AG09309 (cell line): ENCODE measurements at regions not wholly inside any gene's neighbourhood (a gene's known extent, or its start where the extent isn't known, plus 50 kb on each side); places are given as distances from the start of the nearest gene placed in this dataset.

Experiments
- DNase-seq: peaks from one replicate; pipeline ENCODE4 v3.0.0-alpha.2; 2010; ENCODE audit warnings: low read depth
- H3K4me3 ChIP-seq: 2 replicates; pipeline ENCODE4 v1.5.1; 2011; ENCODE audit warnings: mild to moderate bottlenecking, low read depth, low read length, moderate library complexity; ENCODE audit not compliant: control insufficient read depth
- CTCF ChIP-seq: IDR thresholded peaks from 2 replicates; pipeline ENCODE4 v1.5.1; 2011; ENCODE audit warnings: mild to moderate bottlenecking, low read depth, low read length, inconsistent platforms; ENCODE audit not compliant: insufficient read depth, control insufficient read depth; ENCODE audit errors: missing control alignments

GRCh38 chr4:86493460-86493859 lies 100.7 kb upstream of the PTPN13 start:
- DNase-seq: peak; percentile 28
- H3K4me3 ChIP-seq: no peak overlapping the region
- TF ChIP-seq CTCF: no peak

DNA sequence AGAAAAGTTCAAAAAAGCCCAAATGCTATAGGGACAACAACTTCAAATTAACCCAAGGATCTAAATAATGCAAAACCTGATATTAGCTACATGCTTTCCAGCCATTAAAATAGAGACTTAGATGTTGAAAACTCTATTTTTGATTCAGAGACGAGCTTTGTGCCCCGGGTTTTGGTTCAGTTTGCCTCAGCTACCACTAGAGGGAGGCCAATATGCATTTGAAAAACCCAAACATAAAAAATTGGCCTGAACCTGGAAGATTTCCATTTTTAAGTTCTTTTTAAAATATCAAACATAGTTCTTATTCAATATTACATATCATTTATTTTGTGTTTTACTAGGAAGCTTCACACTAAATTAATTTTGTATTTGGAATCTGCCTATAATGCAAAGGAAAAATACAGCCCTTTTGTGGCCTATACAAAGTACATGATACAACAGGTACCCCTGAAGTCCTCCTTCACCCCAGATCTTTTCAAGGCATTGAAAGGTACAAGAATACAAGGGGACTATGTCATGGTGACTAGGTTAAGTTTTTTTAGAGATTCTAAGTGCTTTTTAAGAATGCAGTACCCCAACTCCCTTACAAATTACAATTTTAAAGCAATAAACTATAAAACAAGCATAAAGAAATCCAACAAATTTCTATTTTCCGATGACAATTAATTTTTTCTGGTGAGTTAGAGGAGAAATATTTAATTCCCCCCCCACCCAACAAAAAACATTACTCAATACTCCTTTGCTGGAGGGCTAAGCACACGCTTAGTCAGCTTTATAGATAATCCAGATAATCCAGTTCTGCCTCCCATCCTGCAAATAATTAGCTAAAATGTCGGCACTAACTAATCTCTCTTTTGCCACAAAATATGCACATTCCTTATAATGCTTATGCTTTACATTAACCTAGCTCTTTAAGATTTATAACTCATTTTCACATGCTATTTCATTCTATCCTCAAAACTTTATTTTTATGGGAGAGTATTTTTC lies 97.7 kb upstream of the PTPN13 start:
- peak; percentile 85 for TF ChIP-seq CTCF
- DNase-seq: peak; percentile 31
- no peak overlapping the region for H3K4me3 ChIP-seq

GRCh38 chr4:86497131-86497530 lies 97.0 kb upstream of the PTPN13 start:
- no peak for TF ChIP-seq CTCF
- no peak overlapping the region for H3K4me3 ChIP-seq
- DNase-seq: peak; percentile 33

GRCh38 chr4:86497980-86498862 lies 95.9 kb upstream of the PTPN13 start:
- peak; percentile 76 for TF ChIP-seq CTCF
- peak; percentile 51 for DNase-seq
- H3K4me3 ChIP-seq: no peak overlapping the region

- no peak overlapping the region for H3K4me3 ChIP-seq
- DNase-seq: no peak
- TF ChIP-seq CTCF: no peak
These were observed 95.3 kb upstream of the PTPN13 start for GRCh38 chr4:86498863-86499166.

DNA sequence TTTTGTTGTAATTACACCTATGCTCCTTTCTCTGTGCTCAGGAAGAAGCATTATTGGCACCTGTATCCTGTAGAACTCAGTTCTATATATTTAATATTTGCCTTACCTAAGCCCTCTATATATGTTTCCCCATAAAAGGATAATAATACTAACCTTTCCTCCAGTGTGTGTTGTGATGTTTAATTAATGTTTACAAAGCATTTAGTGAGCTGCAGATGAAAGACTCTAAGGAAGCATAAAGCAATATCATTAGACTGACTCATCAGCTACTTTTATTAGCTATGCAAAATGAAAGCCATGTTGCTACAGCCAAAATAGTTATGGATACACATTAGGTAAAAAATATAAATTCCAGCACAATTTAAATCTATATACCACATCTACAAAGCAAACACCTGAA lies 93.6 kb upstream of the PTPN13 start:
- DNase-seq: no peak
- no peak for TF ChIP-seq CTCF
- no peak overlapping the region for H3K4me3 ChIP-seq
